SK-N-SH treated with all-trans-retinoic acid at 6 μM for 48 hours (cell line): ENCODE measurements at regions not wholly inside any gene's neighbourhood (a gene's known extent, or its start where the extent isn't known, plus 50 kb on each side); places are given as distances from the start of the nearest gene placed in this dataset.

Source experiments
- CSDC2 ChIP-seq: fragments of 250-450 bp; sonication (Bioruptor Pico); IDR thresholded peaks from 2 replicates; pipeline ENCODE4 v1.5.0; 2020; ENCODE audit warnings: mild to moderate bottlenecking, moderate library complexity
- GLIS3 ChIP-seq: fragments of 250-450 bp; sonication (Bioruptor Pico); IDR thresholded peaks from 2 replicates; pipeline ENCODE4 v1.5.0; 2020; ENCODE audit warnings: mild to moderate bottlenecking, moderate library complexity
- PATZ1 ChIP-seq: fragments of 250-450 bp; sonication (Bioruptor Pico); IDR thresholded peaks from 2 replicates; pipeline ENCODE4 v1.8.0; 2020; ENCODE audit warnings: mild to moderate bottlenecking, moderate library complexity, borderline replicate concordance
- PPARA ChIP-seq: fragments of 250-450 bp; sonication (Bioruptor Pico); IDR thresholded peaks from 2 replicates; pipeline ENCODE4 v1.5.0; 2020; ENCODE audit warnings: mild to moderate bottlenecking, borderline replicate concordance
- RARB ChIP-seq: fragments of 250-450 bp; sonication (Bioruptor Pico); IDR thresholded peaks from 2 replicates; pipeline ENCODE4 v1.8.0; 2021; ENCODE audit warnings: mild to moderate bottlenecking, moderate library complexity
- TSHZ2 ChIP-seq: fragments of 250-450 bp; sonication (Bioruptor Pico); IDR thresholded peaks from 2 replicates; pipeline ENCODE4 v1.5.0; 2020; ENCODE audit warnings: mild to moderate bottlenecking, moderate library complexity
- ZC3H10 ChIP-seq: fragments of 250-450 bp; sonication (Bioruptor Pico); IDR thresholded peaks from 2 replicates; pipeline ENCODE4 v1.5.1; 2021; ENCODE audit warnings: mild to moderate bottlenecking, moderate library complexity
- ZFP3 ChIP-seq: fragments of 250-450 bp; sonication (Bioruptor Pico); IDR thresholded peaks from 2 replicates; pipeline ENCODE4 v1.5.0; 2020; ENCODE audit warnings: mild to moderate bottlenecking, moderate library complexity

- TF ChIP-seq PPARA (CRISPR knock-in tag) (no peak), TSHZ2 (CRISPR knock-in tag) (no peak), CSDC2 (CRISPR knock-in tag) (no peak), RARB (CRISPR knock-in tag) (no peak), PATZ1 (CRISPR knock-in tag) (no peak), GLIS3 (no peak), ZC3H10 (CRISPR knock-in tag) (no peak), ZFP3 (CRISPR knock-in tag) (no peak)
Measured at GRCh38 chr21:21957490-21957889, 959.3 kb downstream of the NCAM2 start.
